ENCODE measurements at regions not wholly inside any gene's neighbourhood (a gene's known extent, or its start where the extent isn't known, plus 50 kb on each side); places are given as distances from the start of the nearest gene placed in this dataset.

DNA sequence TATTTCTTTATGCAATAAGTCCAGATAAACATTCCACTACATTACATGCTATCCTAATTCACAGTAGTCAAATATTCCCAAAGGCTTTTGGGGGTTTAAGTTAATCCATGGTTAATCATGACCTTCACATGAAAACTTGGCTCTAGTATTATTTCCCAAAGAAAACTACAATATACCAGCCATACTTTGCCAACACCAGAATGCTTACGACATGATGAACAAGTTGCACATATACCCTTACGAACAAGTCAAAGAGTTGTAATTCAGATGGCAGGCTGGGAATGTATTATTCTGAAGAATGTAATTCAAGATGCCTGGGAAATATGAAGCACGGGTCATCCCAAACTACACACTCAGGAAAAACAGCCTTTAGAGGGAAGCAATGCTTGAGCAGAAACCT lies 499.6 kb downstream of the PPARGC1A start:
- no peak for DNase-seq

DNA sequence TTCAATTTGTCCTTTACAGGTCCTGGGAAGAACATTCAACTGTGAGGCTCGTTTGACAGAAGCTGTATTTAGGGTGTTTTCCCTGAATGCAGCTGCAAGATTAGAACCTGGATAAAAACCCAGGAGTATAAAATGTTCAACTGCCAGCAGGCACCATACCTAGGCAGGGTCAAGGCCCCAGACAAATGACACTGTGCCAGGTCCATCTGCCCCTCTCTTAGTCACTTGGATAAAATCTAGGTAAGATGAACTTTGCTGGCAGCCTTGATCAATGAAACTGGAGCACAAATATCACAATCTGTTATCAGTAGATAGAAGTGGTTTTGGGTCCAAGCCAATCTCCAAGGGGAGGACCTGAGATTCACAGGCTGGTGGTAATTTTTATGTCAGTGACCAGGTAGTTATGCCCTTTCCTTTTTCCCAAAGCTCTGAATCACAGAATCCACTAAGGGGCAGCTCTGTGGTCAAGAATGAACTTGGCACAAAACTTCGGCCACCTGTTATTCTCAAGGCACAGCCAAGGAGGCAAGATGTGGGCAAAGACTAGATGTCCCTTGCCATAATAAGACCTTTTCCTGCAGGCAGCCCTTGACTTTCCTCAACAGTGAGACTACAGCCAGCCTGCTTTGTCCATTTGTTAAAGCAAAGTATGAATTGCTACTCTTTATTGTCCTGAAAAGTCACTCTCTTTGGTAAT lies 501.0 kb downstream of the PPARGC1A start:
- DNase-seq, result no peak

DNA sequence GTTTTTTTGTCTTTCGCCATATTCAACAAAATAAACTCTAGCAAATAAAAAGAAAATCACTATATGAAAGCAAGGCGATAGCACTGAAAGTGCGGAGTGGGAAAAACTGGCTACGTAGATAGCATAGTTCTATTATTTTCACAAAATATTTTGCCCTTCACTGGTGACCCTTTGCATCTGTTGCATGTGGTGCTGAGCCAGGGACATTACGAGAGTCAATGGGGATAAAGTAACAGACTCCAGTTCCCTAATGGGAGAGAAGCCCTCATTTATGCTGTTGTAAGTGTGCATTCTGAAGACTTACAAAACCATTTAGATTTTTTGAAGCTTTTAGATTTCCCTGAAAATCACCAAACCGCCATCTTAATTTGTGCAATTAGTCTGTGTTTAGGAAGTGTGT lies 501.6 kb downstream of the PPARGC1A start:
- DNase-seq, result no peak

DNA sequence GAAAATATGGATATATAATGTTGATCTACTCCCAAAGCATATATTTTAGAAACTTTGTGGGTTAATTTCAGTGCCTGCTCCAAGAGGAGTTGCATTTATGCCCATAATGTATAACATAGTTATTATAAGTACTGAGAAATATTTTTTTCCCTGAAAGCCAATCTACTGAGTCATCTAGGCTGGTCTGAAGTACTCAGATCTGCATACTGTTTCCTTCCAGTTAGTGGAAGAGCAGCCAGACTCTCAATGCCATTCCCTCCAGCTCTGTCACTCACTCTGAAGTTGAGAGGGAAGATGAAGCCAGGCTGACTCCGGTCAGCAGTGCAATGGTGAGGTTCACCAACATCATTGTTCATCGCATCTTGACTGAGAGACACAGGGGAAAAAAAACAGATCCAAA lies 505.1 kb downstream of the PPARGC1A start:
- no peak for DNase-seq

DNA sequence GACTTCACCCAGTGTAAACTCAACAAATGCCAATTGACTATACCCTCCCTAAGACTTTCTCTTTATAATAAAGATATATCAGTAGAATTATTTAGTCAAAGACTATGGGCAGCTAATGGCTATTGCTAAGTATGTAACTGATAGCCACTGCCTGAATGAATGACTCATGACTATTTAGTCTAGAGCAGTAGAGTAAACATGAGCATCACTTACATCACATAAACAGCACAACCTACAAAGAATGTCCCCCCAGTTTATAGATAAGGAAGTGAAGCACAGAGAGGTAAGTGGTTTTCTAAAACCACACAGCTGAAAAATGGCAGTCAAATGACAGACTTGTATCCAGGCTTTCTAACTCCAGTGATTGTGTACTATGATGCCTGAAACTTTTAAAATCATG lies 507.0 kb downstream of the PPARGC1A start:
- DNase-seq, result no peak

DNA sequence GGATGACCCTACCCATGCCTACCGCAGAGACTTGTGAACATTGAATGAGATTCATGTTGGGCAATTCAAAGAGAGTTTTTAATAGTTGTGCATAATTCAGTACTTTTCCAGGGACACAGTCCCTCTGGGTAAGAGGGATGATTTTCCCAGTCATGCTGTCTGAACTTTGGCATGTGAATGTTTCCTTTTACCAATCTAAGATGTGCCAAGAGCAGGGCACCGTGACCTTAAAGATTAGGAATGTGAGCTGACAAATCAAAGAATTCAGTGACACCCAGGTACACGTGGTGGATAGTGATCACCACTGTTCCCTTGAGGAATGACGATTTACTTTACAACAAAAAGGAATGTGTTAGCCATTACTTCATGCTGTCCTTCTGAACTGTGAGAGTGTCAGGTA lies 515.6 kb downstream of the PPARGC1A start:
- DNase-seq, result no peak

DNA sequence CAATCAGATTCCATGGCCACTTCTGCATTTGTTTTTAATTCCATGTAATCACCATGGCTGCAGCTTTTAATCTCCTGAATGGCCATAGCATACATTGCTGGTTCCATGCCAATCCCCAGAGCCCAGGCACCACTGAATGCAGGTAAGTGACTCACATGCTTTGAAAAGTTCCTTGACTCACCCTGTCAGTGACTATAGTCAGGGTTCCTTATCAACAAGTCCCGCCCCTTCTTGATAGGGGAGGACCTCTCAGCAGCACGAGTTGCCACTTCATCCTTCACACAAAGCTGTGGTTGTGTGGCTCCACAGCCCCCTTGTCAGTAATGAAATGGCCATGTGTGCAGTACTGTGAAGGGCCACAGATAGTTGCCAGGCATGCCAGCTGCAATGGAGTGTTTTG lies 516.6 kb downstream of the PPARGC1A start:
- no peak for DNase-seq

DNA sequence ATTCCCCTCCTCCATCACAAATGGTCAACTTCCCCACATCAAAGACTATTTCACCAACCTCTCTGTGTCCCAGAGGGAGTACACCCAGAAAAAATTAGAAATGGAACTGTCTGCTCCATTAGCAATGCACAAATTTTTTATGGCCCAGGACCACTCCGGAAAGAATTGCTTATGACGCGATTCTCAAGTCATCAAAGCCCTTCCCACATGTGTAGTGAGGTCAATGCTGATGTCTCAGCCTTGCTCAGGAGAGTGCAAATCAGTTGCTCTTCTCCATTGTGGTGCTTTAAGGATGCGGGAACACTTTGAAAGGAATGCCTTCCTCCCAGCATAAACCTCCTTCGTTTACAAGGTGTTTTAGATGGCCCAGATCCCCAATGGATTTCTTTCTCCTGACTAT lies 518.3 kb downstream of the PPARGC1A start:
- DNase-seq, result no peak

DNA sequence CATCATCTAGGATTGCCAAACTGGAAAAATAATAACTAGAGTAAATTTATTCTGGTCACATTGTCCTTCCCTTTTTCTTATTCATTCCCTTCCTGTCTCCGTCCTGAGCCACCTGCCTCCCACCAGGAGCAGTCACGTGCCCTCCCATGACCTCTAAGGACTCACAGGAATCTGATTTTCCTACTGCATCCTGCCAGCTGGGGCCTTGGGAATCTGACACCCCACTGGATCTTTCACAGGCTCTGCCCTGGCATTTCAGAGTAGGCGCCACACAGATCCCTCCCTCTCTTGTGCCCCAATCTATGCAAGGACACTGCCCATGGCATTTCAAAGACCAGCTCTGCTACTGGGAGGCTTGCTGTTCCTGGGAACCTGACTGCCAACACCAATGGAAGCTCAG lies 520.5 kb downstream of the PPARGC1A start:
- DNase-seq, result no peak

DNA sequence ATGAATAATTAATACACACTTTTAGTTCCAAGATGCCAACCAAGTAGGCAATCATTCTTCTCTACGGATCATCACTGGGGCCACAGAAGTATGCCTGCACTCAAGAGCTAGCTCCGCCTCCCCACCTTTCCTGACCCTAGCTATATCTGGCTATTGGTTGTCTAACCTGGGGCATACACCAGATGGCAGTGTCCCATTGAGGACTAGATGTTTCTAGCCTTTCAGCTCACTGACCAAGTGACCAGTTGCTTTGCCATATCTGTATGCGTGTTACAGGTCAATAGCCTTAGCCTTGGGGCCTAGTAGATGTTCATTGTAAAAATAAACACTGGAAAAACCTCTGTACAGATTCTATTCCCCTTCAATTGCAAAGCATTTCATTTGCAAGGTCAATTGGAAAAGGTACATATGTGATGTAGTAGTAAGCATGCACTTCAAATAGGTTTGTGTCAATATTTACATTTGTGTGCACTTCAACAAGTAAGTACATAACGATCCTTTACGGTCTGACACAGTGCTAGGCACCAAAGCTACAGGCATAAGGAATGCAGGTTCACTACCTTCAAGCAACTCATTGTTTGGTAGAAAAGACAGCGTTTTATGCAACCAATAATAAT lies 521.7 kb downstream of the PPARGC1A start:
- no peak for DNase-seq

DNA sequence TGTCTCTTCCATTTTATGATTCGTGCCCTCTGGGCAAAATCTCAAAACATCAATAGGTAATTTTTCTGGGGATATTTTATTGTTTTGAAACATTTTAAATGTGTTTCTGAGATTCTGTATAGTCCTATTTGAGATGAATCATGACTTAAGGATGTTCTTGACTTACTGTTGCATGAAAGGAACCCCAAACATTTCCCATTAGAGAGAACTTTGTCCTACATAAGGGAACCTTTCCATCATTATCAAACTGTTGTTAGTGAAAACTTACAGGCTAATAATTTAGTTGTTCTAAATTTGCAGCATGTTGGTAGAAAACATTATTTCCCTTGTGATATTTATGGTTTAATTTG lies 523.3 kb downstream of the PPARGC1A start:
- no peak for DNase-seq

DNA sequence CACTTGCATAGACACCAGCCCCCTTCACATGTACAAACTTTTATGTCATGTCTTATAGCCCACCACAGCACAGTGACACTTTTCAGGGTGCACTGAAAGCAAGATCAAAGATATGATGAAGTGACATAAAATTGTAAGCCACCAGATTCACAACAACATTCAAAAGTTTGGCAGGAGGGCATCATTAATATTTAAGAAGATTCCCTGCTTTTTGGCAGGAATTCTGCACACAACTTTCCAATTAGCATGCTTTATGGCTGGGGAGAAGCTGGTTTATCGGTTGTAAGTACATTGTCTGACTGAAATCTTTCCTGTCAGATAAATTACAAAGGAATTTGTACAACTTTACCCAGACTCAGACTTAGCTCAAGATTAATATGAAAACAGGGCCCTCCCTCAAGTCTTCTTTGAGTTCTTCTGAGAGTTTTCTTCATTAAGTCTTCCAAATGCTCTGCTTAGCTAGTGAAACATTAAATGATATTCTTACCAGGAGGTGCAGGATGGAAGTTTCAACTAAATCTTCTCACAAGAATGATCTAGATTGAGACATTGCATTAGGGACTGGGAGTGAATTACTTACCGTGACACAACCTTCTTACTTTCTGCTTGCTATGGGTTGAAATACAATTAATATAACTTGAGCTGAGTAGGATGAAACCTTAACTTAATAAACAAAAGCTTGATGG lies 523.8 kb downstream of the PPARGC1A start:
- DNase-seq, result no peak

DNA sequence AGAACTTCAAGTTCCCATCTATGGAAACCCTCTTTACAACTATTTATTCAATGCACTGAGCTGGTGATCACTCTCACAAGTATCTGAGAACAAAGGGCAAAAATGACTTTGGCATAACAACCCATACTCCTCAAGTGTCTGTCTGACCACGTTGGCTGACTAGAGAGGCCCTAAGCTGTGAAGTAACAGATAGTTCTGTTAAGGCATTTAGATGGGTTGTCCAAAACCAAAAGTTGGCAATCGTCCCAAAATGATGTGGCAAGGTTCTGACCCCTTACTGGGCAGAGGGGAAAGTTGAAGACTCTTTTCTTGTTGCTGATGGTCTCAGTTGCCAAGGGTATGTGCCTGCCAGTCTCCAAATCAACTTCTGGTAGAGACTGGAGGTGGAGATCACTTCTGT lies 524.8 kb downstream of the PPARGC1A start:
- no peak for DNase-seq

DNA sequence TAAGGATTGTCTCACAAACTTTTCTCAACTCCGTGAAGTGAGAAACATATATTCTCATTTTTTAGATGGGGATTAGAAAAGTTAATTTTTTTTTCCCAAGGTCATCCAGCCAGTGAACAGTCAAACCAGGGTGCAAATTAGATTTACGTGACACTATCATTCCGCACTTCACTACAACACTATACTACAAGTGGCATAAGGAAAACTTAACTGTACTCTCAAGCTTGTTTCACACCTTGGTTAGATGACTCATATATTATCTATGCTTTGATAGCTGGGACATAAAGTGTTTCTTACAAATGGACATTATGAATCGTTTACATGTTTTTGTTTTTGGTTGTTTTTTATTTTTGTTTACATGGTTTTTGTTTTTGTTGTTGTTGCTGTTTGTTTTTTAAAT lies 525.7 kb downstream of the PPARGC1A start:
- no peak for DNase-seq

DNA sequence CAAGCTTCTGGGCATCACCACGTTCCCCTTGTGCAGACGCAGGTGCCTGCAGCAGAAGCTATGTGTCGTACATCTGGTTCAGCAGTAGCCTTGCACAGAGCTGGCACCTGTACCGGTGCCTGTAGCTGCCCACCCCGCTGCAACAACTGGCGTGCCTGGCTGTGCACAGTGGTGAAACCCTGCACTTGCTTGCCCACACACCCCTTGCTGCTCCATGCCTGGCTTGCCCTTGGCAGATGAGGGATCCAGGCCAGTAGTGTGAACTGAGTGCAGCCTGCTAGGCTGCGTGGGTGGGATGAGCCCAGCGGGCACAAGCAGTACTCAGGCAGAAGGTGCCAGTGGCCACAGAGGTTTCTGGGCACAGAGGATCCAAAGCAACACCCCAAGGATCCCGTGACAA lies 528.4 kb downstream of the PPARGC1A start:
- no peak for DNase-seq

DNA sequence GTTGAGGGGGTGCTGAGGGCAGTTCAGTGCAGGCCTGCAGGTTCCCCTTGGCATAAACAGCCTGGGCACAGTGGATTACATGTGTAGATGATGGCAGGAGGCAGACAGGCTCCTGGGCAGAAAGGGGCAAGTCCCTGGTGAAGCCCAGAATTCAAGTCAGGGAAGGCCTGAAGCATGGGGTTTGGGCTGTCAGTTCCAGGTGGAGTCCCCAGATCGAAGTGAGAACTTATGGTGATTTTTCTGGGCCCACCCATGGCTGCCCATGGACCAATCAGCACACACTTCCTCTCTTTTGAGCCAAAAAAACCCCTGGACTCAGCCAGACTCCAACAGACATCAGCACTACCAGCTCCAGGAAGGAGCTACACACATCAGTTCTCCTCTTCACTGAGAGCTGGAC lies 529.1 kb downstream of the PPARGC1A start:
- no peak for DNase-seq

DNA sequence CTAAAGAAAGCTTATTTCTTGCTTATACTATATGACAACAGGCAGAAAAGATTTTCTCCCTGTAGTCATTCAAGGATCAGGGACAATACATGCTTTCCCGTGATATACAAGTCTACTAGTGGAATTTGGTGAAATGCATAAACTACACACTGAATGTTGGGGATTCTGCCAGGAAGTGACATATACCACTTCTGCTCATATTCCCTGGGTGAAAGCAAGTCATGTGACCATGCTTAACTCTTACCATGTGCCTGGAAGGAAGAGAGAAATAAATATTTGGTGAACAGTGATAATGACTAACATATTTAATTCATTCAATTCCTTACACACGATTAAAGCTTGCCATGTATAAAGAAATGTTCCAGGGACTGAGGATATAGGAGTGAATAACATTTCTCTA lies 534.6 kb downstream of the PPARGC1A start:
- no peak for DNase-seq

DNA sequence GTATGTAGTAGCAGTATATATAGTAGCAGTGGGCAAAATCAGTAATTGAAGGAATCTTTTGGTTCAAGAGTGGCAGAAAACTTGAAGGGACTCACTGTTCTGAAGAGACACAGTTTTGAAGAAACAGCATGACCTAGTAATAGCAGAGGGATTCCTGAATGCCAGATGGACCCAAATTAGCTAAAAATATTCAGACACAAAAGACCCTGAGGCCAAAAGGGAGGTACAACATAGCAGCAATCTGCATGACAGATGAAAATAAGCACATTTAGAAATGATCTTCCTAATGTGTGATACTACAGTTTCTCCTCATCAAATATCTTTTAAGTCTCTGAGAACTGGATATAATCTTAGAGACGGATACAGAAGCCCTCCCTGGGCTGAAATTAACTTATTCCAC lies 536.6 kb downstream of the PPARGC1A start:
- no peak for DNase-seq

DNA sequence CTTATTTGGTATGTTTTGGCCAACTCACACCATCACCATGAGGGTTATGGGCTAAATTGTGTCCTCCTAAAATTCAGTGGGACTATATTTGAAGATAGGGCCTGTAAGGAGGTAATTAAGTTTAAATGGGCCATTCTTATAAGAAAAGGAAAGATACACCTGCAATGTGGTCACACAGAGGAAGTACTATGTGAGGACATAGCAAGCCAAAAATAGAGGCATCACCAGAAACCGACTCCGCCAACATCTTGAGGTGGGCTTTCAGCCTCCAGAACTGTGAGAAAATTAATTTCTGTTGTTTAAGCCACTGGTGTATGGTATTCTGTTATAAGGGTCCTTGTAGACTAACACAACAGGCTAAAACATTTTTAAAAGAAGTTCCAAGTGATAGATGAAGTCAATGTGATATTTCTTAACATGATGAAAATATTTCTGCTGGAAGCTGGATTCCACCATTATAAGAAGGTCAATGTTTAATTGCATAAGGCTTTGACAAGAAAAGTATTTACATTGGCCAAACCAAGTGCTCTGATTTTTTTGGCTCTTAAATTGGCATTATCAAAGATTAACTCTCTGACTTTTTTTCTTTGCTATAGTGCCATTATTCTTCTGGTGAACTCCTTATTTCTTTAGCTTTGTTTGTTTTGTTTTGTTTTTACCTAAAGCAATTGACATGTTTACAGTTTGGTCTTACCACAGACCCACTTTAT lies 540.9 kb downstream of the PPARGC1A start:
- no peak for DNase-seq

DNA sequence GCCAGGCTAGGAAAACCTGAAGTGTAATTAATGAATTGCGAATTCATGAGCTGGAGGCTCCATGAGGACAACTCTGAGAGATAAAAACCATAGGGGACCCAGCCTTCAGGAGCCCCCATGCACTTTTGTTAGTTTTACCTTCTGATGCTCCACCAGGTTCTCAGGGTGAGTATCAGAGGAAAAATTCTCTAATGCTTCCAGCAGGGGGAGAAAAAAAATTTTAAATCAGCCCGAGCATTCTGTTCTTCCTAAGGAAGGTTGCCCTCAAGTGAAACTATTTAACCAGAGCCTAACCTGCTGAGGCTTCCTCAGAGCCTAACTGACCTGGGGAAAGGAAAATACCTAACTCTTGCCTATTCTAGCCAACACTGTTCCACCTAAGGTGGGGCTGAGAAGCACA lies 552.6 kb downstream of the PPARGC1A start:
- DNase-seq, result no peak

DNA sequence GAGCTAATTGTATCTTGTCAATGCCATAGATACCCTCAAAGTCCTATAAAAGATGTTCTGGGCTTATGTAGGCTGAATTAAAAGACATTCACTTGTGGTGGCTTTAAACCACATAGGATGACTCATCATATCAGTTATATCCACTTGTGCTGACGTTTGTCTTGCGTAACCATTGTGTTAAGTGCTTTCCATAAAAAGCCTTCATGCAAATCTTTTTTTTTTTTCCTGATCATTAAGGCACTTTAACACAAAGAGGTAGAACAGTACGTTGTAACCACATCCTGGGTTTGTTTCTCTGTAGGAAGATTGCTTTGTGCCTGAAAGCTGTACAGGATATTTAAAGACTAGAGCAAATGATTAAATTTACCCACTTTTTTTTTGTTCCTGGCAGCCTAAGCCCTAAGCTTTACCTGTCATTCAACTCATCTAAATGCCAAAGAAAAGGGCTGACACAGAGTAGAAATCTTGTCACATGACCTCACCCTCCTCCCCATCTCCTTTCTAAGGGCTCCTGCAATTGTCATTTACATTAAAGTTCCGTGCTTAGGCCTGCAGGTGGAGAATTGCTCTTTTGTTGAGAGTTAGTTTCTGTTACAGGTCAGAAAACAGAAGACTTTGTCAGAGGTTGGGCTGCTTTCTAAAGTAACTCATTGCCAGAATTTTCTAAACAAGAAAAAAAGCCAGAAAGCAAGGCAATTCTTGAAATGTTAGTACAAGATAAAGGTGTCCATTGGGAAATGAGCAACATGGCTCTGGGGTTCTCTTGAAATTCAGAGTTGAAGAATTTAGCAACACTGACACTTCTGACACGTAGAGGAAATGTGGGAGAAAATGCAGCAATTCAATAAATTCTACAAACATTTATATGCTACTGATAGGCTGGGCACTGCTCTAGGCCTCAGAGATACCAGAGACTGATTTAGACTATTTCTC lies 555.6 kb downstream of the PPARGC1A start:
- DNase-seq, result peak; percentile 48

DNA sequence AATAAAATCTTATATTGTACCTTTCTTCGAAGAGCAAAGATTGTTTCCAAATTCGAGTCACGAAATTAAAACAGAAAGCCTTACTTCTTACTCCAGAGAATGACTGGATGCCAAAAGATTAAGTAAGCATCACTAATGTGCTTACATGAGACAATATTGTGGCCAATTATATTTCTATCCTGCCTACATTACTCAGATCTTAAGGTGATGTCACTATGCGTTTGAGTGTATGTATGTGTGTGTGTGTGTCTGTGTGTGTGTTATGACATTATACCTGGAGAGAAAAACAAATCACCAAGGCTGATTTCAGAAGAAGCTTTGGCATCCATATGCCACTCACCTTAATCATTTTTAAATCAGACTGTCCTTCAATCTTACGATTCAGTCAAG lies 556.3 kb downstream of the PPARGC1A start:
- DNase-seq, result no peak

DNA sequence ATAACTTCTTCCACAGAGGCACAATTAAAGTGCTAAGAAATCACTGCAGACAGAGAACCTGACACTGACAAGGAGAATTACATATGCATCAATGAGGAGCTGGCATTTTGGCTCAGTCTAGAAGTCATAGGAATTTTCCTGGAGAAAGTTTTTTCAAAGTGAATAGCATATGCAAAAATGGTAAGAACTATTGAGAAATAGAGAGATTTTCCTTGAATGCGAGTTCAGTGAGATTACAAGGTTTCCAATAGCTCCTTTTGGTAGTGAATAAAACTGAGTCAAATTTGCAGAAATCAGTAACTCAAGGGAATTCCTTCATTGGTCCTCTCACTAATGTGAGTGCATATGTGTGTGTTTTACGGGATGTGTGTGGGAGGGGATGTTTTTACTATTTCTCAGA lies 557.5 kb downstream of the PPARGC1A start:
- no peak for DNase-seq
